NCI-H524 treated with DMSO at 0.1 percent for 48 hours (cell line): ENCODE measurements at regions not wholly inside any gene's neighbourhood (a gene's known extent, or its start where the extent isn't known, plus 50 kb on each side); places are given as distances from the start of the nearest gene placed in this dataset.
"Not testable (repeated sequence)": the region's sequence is repeated elsewhere in the genome, so short reads cannot be mapped to it uniquely, and the experiment has no call there.

Source experiments
- DNase-seq: peaks from one replicate; lab custom pipeline; 2025; lab: John Stamatoyannopoulos, UW

- no peak for DNase-seq
Measured at GRCh38 chr12:131229426-131230339, 276.0 kb downstream of the ADGRD1 start.

GRCh38 chr12:131230340-131231031 is 276.8 kb downstream of the ADGRD1 start:
- DNase-seq: no peak

- DNase-seq: no peak
Measured at GRCh38 chr12:131231032-131231980, 277.6 kb downstream of the ADGRD1 start.

GRCh38 chr12:131232036-131232435 is 278.3 kb downstream of the ADGRD1 start:
- DNase-seq: no peak

- DNase-seq: not testable (repeated sequence)
Measured at GRCh38 chr12:131232872-131233271, 279.2 kb downstream of the ADGRD1 start.

- not testable (repeated sequence) for DNase-seq
Measured at GRCh38 chr12:131233850-131234789, 280.4 kb downstream of the ADGRD1 start.

- not testable (repeated sequence) for DNase-seq
Measured at GRCh38 chr12:131234841-131235271, 281.1 kb downstream of the ADGRD1 start.

GRCh38 chr12:131235871-131236271 is 282.2 kb downstream of the ADGRD1 start:
- DNase-seq: no peak

GRCh38 chr12:131239384-131240094 is 285.8 kb downstream of the ADGRD1 start:
- no peak for DNase-seq

- no peak for DNase-seq
Measured at GRCh38 chr12:131241517-131241916, 287.8 kb downstream of the ADGRD1 start.

GRCh38 chr12:131242741-131243496 is 289.2 kb downstream of the ADGRD1 start:
- no peak for DNase-seq

GRCh38 chr12:131244157-131244688 is 290.5 kb downstream of the ADGRD1 start:
- DNase-seq: not testable (repeated sequence)

GRCh38 chr12:131245161-131245560 is 291.5 kb downstream of the ADGRD1 start:
- DNase-seq: not testable (repeated sequence)

GRCh38 chr12:131245564-131246355 is 292.1 kb downstream of the ADGRD1 start:
- DNase-seq: no peak

- DNase-seq: not testable (repeated sequence)
Measured at GRCh38 chr12:131247026-131247725, 293.5 kb downstream of the ADGRD1 start.

- not testable (repeated sequence) for DNase-seq
Measured at GRCh38 chr12:131247875-131248274, 294.2 kb downstream of the ADGRD1 start.

GRCh38 chr12:131249246-131250027 is 295.7 kb downstream of the ADGRD1 start:
- DNase-seq: no peak
